NCI-H1694 treated with DMSO at 0.1 percent for 48 hours (cell line): ENCODE measurements at regions not wholly inside any gene's neighbourhood (a gene's known extent, or its start where the extent isn't known, plus 50 kb on each side); places are given as distances from the start of the nearest gene placed in this dataset.
A peak's percentile ranks its signal among the peaks of the same experiment; 100 is the strongest.
"Not testable (repeated sequence)": the region's sequence is repeated elsewhere in the genome, so short reads cannot be mapped to it uniquely, and the experiment has no call there.

Experiments
- DNase-seq: peaks from one replicate; lab custom pipeline; 2025; lab: John Stamatoyannopoulos, UW

DNA sequence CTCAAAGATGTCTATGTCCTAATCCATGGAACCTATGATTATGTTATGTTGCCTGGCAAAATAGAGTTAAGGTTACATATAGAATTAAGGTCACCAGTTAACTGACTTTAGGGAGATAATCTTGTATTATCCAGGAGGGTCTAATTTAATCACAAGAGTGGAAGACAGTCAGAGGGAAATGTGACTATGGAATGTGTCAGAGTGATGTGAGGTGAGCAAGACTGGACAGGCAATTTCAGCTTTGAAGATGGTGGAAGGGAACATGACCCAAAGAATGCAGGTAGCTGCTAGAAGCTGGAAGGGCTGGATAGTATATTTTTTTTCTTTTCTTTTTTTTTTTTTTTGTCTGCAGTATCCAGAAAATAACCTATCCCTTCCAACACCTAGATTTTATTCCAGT, 241.7 kb upstream of the NEGR1 start:
- no peak for DNase-seq

DNA sequence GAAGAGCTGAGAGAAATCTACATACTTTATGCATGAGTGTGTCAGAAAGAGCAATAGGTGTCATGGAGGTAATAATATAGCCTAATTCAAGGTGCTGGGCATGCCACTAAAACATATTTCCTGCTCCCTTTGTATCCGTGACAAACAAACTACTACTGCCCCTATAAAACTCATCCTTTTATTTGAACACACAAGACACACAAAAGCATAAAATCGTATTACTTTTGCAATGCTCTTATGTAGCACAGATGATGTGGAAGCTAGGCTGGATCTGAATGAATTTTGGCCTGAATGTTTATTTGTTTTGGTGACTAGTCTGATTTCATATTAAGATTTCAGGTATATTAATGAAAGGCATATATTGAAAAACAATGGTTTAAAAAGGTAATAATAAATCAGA, 239.3 kb upstream of the NEGR1 start:
- no peak for DNase-seq

DNA sequence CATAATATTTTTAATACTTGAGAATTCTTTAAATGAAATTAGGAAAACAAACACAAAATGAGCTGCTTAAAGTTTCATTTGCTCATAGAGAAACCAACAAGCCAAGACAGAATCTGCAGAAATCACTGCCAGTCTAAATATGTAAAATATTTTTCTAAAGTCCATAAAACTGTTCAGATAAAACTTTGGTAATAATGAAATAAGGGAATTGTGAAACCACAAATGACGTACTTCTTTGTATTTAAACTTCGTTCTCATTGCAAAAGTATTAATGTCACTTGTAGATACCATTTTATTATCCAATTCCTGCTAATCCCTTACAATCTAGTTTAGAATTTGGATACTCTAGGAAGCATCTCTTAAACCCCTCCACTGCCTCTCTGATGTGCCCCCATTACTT, 234.5 kb upstream of the NEGR1 start:
- no peak for DNase-seq

DNA sequence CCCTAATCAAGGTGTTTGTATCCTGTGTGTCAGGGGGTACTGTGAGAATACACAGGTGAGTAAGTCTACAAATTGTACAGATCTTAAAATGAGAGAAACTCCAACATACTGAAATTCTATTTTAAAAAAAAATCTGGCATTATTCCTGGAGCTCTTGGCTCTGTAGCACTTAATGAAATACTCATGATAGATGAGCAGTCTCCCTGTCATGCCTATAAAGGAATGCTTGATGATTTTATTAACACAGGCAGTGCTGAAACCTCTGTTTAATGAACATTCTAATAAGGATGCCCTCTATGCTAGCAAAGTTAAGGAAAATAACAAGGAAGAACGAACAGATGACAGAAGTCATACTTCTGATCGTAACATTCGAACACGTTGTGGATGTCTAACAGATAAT, 233.9 kb upstream of the NEGR1 start:
- DNase-seq: no peak

DNA sequence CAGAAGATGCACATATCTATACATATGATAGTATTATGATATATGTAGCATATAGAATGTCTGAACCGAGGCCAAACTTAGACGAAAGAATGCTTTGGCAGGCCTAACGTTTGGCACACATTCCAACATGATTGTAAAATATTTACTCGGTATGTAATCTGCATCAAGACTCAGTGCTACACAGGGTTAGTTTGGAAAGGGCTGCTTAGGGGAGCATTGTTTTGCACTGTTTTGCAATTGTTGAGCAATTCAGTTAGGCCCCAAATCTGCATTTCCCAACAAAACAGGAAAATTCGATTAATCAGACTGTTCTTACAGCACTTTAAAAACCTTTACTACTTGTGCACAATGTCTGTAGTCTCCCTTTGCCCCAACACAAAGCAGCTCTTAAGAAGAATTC, 216.0 kb upstream of the NEGR1 start:
- DNase-seq: no peak

DNA sequence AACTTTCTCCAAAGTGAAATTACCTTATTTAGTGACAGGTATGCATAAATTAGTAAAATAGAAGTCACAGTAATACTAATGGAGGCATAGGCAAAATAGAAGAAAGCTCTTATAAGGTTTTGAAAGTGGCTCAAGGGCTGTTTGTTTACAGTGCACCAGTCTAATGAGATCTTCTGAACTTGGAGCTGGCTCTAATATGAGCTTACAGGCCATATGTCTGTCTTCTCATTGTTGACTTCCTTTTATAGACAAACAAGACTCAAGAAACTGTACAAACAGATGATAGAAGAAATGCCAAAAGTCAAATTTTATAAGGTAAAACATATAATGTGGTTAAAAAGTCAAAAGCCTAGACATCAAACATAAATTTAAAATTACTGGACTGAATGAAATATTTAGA, 207.5 kb upstream of the NEGR1 start:
- no peak for DNase-seq

DNA sequence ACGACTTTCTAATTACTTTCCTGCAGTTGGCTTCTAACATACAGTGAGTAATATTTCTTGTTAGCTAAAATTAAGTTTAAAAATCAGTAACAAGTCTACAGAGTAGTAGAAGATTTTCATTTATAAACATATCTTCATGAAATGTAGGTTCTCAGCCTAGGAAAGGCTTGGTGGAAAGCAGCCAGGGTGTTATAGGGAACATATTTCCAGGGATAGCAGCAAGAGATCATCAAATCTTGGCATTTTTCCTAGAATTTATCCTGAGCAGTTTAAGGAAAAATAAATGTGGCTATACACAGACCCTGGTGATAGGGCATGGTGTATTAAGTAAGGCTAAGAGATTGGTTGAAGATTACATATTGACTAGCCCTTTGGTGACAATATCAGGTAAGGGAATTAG, 203.5 kb upstream of the NEGR1 start:
- DNase-seq: no peak

DNA sequence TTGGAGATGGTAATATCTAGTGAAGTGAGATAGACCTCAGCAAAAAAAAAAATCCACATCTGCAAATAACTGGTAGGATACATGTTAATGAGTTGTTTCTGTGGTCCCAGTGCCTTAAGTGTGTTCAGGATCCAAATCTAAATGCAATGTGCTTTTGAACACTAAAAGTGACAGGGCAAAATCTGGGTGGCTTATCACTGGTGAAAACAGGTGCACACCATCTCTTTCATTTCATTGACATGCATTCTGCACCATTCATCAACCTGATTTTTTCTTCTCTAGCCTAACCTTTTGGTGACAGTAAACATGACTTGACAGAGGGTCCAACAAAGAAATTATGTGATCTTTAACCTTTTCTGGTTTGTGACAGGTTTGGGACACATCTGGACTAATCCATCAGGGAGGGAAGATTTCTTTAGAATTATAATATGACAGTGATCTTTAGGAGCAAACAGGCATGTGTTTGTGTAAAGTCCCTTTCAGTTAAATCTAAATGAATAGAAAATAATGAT, 201.6 kb upstream of the NEGR1 start:
- DNase-seq: no peak

DNA sequence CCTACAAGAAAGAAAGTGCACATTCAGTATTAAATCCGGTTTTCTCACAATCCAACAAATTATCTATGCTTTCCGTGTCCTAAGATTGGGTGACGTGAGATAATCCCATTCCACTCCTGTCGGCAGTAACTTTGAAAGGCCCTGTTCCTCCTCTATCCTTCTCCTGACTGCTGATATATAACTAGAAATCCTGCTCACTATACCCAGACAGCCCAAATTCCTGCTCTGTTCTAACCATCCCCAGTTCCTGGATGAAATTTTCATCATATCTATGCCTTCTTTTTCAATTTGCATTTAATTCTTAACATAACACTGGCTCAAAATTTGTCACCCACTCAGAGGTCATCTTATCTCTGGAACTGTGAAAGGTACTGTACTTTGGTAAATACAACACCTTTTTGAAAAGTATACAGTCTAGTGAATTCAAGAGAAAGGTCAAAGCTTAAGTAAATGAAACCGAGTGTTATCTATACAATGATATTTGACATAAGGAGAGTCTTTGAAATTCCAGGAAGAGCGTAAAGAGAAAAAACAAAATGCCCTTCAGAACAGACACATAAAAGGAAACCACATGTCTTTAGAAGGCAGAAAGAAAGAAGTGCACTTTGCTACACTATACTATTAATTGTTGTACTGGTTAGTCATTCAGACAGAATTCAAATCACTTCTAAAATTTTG, 200.5 kb upstream of the NEGR1 start:
- no peak for DNase-seq

DNA sequence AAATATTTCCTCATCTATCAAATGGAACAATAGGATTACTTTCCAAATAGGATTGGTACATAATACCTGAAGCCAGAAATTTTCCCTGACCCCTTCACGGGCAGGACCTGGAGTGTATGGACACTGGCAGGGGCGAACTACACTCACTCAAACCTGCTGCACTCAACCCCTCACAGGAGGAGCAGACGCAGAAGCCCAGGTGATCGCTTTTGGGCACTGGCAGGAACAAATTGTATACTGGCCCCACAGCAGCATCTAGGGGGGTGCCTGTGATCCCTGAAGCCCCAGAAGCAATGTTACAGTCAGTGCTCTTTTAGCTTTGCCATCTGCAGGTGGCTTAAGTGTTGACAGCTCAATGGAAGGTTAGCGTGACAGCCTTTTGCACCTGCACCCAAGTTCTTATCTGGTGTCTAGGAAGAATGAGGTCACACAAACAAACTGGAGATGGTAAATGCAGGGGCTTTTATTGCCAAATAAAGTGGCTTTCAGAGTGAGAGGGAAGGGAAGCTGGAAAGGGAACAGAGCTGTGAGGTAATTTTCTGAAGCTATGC, 199.2 kb upstream of the NEGR1 start:
- DNase-seq: no peak

DNA sequence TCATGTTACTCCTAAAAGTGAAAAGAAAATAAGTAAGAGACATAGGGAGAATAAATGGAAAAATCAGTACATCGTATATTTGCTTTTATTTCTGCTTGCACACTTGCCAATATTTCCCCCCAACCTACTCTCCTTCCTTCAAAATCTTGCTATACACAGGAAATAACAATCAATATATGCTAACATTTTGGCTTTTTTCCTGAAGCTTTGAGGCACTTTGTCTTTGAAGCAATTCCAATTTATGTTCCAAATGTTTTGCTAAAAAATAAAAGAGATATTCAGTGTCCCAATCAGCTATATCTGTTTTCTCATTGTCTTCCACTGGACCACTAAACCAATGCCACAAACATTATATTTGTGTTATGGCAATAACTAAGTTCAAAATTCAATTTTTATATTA, 184.0 kb upstream of the NEGR1 start:
- DNase-seq: no peak

DNA sequence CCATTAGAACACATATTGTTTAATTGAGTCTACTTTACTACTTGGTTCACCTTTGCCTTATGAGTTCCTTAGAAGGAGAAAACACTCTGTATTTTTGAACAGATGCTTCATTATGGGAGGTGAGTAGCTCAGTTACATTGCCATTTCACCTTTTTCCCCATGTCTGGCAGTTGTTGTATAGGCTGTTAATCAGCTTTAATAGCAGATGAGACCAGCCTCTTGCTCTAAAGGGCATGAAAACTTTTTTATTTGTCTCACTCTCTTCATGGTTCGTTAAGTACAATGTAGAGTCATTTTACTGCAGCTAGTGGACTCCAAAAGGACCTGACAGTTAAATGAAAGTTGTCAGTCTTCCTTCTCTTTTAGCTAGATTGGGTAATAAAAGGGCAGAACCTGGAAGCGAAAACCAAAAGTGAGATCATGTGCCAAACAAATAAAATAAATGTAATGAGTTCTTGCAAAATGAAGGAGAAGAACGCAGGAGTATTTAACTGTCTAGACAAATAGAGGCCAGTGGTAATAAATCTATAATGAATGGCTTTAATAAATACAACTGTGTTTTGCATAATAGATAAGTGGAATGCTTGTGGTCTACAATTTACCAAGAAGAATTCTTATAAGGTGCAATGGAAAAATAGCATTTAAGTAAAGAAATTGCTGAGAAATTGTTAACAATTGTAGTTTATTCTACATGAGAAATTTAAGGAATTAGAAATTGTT, 180.0 kb upstream of the NEGR1 start:
- DNase-seq: no peak

DNA sequence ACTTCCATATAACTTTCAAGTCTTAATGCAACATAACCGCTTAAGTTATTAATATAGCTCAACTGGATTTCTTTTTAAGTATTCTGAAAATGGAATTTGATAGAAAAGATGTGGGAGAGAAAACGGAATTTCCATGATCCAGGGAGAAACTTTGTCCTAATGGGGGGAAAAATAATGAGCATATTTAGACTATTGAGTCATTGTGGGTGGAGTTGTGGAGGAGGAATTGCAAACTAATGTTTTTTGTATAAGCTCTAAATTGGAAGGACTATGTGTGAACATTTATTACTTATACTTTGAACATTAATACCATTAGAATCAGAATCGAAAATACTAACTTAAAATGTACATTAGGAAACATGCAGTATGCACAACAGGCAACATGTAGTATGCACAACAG, 159.9 kb upstream of the NEGR1 start:
- DNase-seq: no peak

DNA sequence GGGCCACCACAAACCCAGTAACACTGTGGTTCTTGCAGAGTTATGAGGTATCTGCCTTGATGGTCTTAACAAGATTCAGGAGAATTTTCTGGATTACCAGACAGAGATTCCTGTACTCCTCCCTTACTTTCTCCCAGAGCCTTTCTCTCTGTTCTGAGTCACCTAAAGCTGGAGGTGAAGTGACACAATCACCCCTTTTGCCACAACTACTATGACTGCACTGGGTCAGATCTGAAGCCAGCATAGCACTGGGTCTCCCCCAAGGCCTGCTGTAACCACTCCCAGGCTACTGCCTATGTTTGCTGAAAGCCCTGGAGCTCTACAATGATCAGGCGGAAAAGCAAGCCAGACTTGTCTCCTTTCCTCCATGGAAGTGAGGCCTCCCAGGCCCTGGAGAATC, 156.7 kb upstream of the NEGR1 start:
- no peak for DNase-seq

DNA sequence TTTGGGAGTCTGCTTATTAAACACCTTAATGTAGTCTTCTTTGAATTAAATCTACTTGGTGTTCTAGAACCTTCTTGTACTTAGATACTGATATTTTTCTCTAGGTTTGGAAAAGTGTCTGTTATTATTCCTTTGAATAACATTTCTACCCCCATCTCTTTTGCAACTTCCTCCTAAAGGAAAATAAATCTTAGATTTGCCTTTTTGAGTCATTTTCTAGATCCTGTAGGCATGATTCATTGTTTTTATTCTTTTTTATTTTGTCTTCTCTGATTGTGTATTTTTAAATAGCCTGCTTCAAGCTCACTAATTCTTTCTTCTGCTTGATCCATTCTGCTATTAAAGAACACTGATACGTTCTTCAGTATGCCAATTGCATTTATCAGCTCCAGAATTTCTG, 155.9 kb upstream of the NEGR1 start:
- DNase-seq: no peak

DNA sequence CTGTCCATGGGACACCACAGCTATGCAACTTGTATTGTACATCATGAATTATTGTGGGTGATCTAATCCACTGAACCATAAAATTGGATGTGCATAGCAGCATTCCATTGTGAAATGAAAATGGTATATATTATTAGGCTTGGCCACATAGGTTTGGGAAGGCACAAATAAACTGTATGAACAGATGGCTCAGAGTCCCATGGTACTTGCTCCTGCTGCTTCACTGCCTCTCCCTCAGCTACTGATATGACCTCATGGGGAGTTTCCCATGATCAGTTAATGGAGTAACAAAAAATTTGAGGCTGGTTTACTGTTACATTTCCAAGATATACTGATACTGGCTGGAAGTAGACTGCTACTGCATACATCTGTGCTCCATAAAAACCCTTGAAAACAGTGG, 152.7 kb upstream of the NEGR1 start:
- peak; percentile 76 for DNase-seq

DNA sequence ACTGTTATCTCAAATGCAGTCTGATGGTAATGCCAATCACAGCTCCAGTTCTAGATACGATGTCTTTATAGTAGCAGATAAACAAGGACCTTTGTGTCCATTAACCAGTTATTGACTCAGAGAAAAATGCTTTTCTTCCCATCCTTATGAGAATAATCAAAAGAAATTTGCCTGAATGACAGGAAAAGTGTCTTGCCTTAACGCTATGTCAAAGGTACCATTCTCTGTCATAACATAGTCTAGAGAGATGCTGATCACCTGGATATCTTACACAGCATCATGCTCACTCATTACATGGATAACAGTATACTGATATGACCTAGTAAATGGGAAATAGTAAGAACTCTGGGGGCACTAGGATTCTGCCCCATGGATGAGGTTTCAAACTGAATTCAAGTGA, 151.7 kb upstream of the NEGR1 start:
- DNase-seq: no peak

DNA sequence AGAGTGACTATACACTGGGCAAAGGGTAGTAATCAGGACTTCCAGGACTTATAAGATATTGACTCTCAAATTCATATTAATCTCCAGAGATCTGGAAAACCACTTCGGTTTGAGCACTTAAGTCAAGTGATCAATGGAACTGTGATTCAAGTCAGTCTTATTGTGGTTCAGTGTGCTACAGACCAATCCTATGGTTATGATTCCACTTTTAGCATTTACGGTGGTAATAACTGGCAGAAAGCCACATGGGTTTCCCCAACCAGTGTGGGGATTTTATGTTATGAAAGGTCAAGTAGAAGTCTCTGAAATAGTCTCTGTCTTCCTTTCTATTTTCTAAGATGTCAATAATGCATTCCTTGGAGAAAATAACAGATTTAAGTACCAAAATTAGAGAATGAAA, 151.3 kb upstream of the NEGR1 start:
- no peak for DNase-seq

DNA sequence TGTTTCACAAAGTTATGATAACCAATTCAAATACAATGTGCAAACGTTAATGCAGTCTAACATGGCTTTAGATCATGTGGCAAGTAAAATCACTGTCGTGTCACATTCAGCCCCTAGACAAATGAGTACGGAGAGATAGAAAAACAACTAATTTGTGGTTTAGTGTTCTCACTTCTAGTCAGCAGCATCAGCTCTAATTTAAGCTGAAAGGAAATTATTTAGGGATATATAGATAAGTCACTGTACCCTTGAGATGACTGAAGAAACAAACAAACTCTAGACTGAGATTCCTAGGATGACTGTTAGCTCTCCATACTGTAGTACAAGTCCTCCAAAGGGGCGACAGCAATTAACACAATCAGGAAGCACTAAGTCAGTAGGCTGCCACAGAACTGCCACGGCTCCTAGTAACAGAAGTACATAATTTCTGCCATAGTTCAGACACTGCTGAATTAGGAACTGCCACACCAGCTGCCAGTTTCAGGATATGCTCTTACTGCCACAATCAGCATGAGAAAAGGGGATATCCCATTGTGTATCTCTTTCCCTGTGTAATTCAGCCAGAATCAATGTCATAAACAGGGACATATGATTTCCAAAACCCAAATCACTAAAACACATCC, 150.4 kb upstream of the NEGR1 start:
- DNase-seq: no peak

DNA sequence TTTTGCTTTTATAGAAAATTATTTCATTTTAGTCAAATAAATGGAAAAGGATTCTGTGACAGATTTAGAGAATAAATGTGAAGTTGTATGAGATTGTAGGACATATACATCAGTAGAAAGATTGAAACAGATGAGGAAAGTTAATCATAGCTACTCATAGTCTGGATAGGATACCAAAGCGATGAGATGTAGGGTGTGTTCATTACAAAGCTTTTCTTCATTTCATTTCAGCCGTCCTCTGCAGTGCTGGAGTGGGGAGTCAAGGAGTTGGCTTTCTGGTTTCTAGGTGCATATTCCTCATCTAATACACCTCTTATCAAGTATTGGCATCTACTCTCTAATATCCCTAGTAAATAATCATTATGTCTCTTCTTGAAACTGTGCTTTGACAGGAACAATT, 149.5 kb upstream of the NEGR1 start:
- DNase-seq: no peak

DNA sequence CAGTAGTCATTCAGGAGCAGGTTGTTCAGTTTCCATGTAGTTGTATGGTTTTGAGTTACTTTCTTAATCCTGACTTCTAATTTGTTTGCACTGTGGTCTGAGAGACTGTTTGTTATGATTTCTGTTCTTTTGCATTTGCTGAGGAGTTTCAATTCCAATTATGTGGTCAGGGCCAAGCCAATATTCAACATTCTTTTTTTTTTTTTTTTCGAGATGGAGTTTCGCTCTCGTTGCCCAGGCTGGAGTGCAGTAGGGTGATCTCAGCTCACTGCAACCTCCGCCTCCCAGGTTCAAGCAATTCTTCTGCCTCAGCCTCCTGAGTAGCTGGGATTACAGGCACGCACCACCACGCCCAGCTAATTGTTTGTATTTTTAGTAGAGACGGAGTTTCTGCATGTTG, 145.9 kb upstream of the NEGR1 start:
- not testable (repeated sequence) for DNase-seq

DNA sequence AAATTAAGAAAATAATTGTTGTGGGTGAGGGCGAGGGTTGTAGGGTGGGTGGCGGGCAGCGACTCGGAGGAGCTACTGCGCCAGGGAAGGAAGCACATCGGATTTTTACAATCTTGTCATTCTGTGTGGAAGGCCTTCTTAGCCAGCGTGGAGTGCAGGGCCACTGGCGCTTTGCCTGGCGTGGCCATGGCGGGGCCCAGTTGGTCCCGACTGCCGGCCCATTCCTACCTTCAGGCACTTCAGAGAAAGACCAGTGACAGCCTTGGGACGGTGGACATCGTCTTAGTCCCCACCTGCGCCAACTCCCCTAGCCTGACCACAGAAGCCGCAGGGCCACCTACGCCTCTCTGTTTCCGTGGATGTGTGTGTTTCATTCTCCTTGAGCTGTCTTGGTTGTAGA, 136.9 kb upstream of the NEGR1 start:
- DNase-seq: no peak

DNA sequence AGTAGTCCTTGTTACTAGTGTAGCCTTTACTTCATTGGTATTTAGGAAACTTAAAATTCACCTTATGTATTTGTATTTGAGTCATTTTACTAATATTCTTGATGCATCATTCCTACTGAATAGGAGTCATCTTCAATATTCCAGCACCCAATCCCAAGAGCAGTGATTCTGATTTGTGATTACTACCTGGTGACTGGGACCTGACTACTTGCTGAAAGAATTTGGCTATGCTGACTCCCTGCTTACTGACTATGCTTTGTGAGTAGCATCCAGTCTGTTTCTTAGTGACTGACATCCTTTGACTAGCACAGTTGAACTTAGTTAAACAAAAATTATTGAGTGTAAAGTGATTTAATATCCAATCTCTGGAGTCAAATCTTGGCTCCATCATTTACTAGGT, 129.9 kb upstream of the NEGR1 start:
- no peak for DNase-seq
